ENCODE measurements at regions not wholly inside any gene's neighbourhood (a gene's known extent, or its start where the extent isn't known, plus 50 kb on each side); places are given as distances from the start of the nearest gene placed in this dataset.

- ATAC-seq, result no peak
- no peak for TF ChIP-seq CTCF (IDR thresholded peaks at IDR 0.05)
These were observed 1147.6 kb upstream of the PCDH20 start for GRCh38 chr13:62563251-62563650.

GRCh38 chr13:62556978-62557377, 1141.3 kb upstream of the PCDH20 start:
- ATAC-seq, result no peak
- 84 to 91% methylated on average over 1 of the region's 1 CpG for WGBS, 2 donors

More at GRCh38 chr13:62563251-62563650, 1147.6 kb upstream of the PCDH20 start:
- FAIRE-seq (no peak), DNase-seq (no peak)
- Histone ChIP-seq H3K4me1 (no peaks in the 10 kb centered on the region), H3K4me3 (no peak overlapping the region), H3K27ac (no peak overlapping the region), H3K36me3 (no peaks in the 10 kb centered on the region), H3K9me3 (no peaks in the 10 kb centered on the region), H3K27me3 (no peaks in the 10 kb centered on the region)
- intact Hi-C loops (cut with DNase I), result no loop called here
- 87% methylated on average over 1 of the region's 1 CpG for WGBS, 2 donors

GRCh38 chr13:62551588-62551987, 1135.9 kb upstream of the PCDH20 start:
- Histone ChIP-seq H3K9me3 (no peaks in the 10 kb centered on the region), H3K36me3 (no peaks in the 10 kb centered on the region), H3K27ac (no peak overlapping the region), H3K4me3 (no peak overlapping the region), H3K27me3 (no peaks in the 10 kb centered on the region), H3K4me1 (no peaks in the 10 kb centered on the region)
- FAIRE-seq, result no peak
- intact Hi-C loops (cut with DNase I), result no loop called here
- no peak for ATAC-seq
- no peak for TF ChIP-seq CTCF (IDR thresholded peaks at IDR 0.05)
- 71 to 72% methylated on average over 5 of the region's 5 CpGs for WGBS, 2 donors
- no peak for DNase-seq

More at GRCh38 chr13:62556978-62557377, 1141.3 kb upstream of the PCDH20 start:
- Histone ChIP-seq H3K27me3 (no peaks in the 10 kb centered on the region), H3K36me3 (no peaks in the 10 kb centered on the region), H3K4me3 (no peak overlapping the region), H3K27ac (no peak overlapping the region), H3K9me3 (no peaks in the 10 kb centered on the region), H3K4me1 (no peaks in the 10 kb centered on the region)
- TF ChIP-seq CTCF (IDR thresholded peaks at IDR 0.05), result no peak
- no peak for FAIRE-seq
- DNase-seq, result no peak
- intact Hi-C loops (cut with DNase I), result no loop called here

GRCh38 chr13:62544928-62545327, 1129.3 kb upstream of the PCDH20 start:
- Histone ChIP-seq H3K4me3 (no peak overlapping the region), H3K9me3 (no peaks in the 10 kb centered on the region), H3K4me1 (no peaks in the 10 kb centered on the region), H3K36me3 (no peaks in the 10 kb centered on the region), H3K27me3 (no peaks in the 10 kb centered on the region), H3K27ac (no peak overlapping the region)
- no peak for DNase-seq
- WGBS, 2 donors, result 83 to 90% methylated on average over 4 of the region's 4 CpGs
- intact Hi-C loops (cut with DNase I), result no loop called here
- TF ChIP-seq CTCF (IDR thresholded peaks at IDR 0.05), result no peak
- FAIRE-seq, result no peak
- no peak for ATAC-seq

- Histone ChIP-seq H3K27ac (no peak overlapping the region), H3K9me3 (no peaks in the 10 kb centered on the region), H3K4me1 (peaks cover 0 to 5% (median 0%) of the 10 kb centered on the region in 3 donors), H3K36me3 (no peaks in the 10 kb centered on the region), H3K27me3 (no peaks in the 10 kb centered on the region), H3K4me3 (no peak overlapping the region)
- TF ChIP-seq CTCF (IDR thresholded peaks at IDR 0.05), result no peak
- ATAC-seq (no peak), FAIRE-seq (no peak), DNase-seq (no peak)
- intact Hi-C loops (cut with DNase I), result no loop called here
- 68 to 79% methylated on average over 1 of the region's 1 CpG for WGBS, 2 donors
These were observed 1121.9 kb upstream of the PCDH20 start for GRCh38 chr13:62537593-62537992.

Data from pancreas (tissue), 10 donors.